ENCODE measurements at regions not wholly inside any gene's neighbourhood (a gene's known extent, or its start where the extent isn't known, plus 50 kb on each side); places are given as distances from the start of the nearest gene placed in this dataset.

- Mint-ChIP-seq H3K27me3 (ENCODE audit: unreplicated experiment) (no peaks in the 10 kb centered on the region), H3K9me3 (ENCODE audit: unreplicated experiment) (no peaks in the 10 kb centered on the region), H3K27ac (ENCODE audit: unreplicated experiment) (no peak overlapping the region), H3K4me1 (ENCODE audit: low read depth, unreplicated experiment) (no peaks in the 10 kb centered on the region), H3K36me3 (ENCODE audit: unreplicated experiment) (no peaks in the 10 kb centered on the region), H3K4me3 (ENCODE audit: unreplicated experiment) (no peak overlapping the region)
- no peak for DNase-seq
- TF ChIP-seq CTCF (IDR thresholded peaks at IDR 0.05; ENCODE audit: partially characterized antibody, unreplicated experiment) = no peak
Measured at GRCh38 chr20:6440443-6440799, 317.6 kb upstream of the FERMT1 start.

DNA sequence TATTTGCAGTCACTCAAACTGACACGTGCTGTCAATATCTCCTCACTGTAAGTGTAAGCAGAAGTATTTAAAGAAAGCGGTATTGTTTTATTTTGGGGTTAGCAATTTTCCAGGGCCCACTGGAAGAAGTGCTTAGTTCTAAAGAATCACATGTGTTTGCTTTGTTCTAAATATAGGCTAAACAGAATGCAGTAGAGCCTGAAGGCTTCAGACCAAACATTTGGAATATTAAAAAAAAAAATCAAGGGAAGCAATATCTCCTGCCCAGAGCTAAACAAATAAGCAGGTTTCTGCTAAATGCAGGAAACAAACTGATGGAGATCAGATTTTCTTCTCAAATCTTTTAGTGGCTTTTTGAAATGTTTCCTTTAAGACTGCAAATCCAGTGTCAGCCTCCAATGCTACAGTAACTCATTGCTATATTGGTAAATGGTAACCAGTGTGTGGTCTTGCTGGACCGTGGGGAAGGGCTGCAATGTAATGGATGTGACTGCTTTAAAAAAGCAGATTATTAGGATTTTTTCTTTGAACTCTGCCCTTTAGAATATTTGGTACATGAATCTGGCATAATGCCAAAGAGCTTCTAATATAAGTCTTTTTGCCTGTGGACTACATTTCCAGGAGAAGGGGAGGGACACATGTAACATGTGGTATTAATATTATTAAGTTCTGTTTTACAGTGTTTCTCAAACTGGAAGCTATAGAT lies 317.1 kb upstream of the FERMT1 start:
- no peaks in the 10 kb centered on the region for H3K4me1 Mint-ChIP-seq (ENCODE audit: low read depth, unreplicated experiment)
- no peak for TF ChIP-seq CTCF (IDR thresholded peaks at IDR 0.05; ENCODE audit: partially characterized antibody, unreplicated experiment)
- H3K27me3 Mint-ChIP-seq (ENCODE audit: unreplicated experiment) = no peaks in the 10 kb centered on the region
- H3K36me3 Mint-ChIP-seq (ENCODE audit: unreplicated experiment) = no peaks in the 10 kb centered on the region
- no peak overlapping the region for H3K27ac Mint-ChIP-seq (ENCODE audit: unreplicated experiment)
- H3K9me3 Mint-ChIP-seq (ENCODE audit: unreplicated experiment) = no peaks in the 10 kb centered on the region
- no peak overlapping the region for H3K4me3 Mint-ChIP-seq (ENCODE audit: unreplicated experiment)
- no peak for DNase-seq

DNA sequence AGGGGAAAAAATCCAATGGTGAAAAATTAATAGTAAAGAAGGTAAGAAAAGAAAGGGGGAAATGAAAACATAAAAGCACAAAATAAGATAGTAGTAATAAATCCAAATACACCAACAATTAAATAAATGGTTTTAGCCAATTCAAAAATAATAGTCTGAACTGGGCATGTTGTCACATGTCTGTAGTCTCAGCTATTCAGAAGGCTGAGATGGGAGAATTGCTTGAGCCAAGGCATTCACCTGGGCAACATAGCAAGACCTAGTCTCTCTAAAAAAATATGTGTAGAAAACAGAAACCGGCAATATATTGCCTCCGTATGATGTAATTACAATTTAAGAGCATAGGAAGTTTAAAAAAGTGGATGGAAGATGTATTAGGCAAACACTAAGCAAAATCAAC lies 311.3 kb upstream of the FERMT1 start:
- no peaks in the 10 kb centered on the region for H3K36me3 Mint-ChIP-seq (ENCODE audit: unreplicated experiment)
- TF ChIP-seq CTCF (IDR thresholded peaks at IDR 0.05; ENCODE audit: partially characterized antibody, unreplicated experiment) = no peak
- no peak overlapping the region for H3K27ac Mint-ChIP-seq (ENCODE audit: unreplicated experiment)
- peaks cover 1% of the 10 kb centered on the region for H3K27me3 Mint-ChIP-seq (ENCODE audit: unreplicated experiment)
- H3K9me3 Mint-ChIP-seq (ENCODE audit: unreplicated experiment) = no peaks in the 10 kb centered on the region
- H3K4me3 Mint-ChIP-seq (ENCODE audit: unreplicated experiment) = no peak overlapping the region
- no peak for DNase-seq
- no peaks in the 10 kb centered on the region for H3K4me1 Mint-ChIP-seq (ENCODE audit: low read depth, unreplicated experiment)

DNA sequence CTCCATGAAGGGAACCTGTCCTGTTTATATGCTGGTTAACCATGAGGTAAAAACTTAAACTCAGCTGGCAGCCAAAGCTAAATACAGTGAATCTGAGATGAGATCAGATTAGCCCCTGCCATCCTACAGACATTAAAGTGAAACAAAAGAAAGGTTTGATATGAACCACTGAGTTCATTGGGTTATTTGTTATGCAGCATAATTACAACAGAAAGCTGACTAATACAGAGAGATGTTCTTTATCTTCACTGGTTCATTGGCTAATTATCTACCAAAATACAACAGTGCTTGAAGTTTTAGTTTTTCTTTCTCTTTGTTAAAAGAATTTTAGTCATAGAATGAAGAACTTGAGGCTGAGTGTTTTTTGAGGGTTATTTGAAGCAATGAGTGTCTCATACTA lies 307.6 kb upstream of the FERMT1 start:
- no peak for TF ChIP-seq CTCF (IDR thresholded peaks at IDR 0.05; ENCODE audit: partially characterized antibody, unreplicated experiment)
- Mint-ChIP-seq H3K27me3 (ENCODE audit: unreplicated experiment) (peaks cover 1% of the 10 kb centered on the region), H3K36me3 (ENCODE audit: unreplicated experiment) (no peaks in the 10 kb centered on the region)

DNA sequence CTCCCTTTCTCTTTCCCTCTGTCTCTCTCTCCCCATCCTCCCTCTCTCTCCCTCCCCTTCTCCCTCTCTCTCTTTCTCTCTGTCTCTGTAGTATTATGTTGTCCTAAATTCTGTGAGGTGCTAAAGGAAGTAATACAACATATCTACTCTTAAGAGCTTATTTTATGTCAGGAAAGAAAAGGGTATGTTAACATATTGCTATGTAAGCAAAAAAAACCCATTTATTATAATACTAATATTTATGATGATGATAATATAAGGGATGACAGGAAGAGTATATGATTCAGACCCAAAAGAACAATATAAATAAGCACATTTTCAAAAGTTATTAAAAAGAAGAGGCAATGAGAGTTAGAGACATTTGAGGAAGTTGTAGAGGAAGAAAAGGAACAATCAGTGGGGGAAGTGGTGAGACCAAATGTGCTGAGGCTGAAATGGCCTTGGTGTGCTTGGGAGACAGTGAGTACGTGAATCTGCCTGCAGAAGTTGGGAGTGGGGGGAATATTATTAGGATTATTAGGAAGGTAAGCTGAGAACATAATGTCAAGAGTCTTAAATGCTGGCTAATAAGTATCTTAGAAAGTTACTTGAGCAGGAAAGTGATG lies 303.6 kb upstream of the FERMT1 start:
- H3K4me1 Mint-ChIP-seq (ENCODE audit: low read depth, unreplicated experiment) = no peaks in the 10 kb centered on the region
- DNase-seq = no peak
- TF ChIP-seq CTCF (IDR thresholded peaks at IDR 0.05; ENCODE audit: partially characterized antibody, unreplicated experiment) = no peak
- peaks cover 1% of the 10 kb centered on the region for H3K27me3 Mint-ChIP-seq (ENCODE audit: unreplicated experiment)
- H3K9me3 Mint-ChIP-seq (ENCODE audit: unreplicated experiment) = no peaks in the 10 kb centered on the region
- H3K36me3 Mint-ChIP-seq (ENCODE audit: unreplicated experiment) = no peaks in the 10 kb centered on the region
- H3K27ac Mint-ChIP-seq (ENCODE audit: unreplicated experiment) = no peak overlapping the region
- no peak overlapping the region for H3K4me3 Mint-ChIP-seq (ENCODE audit: unreplicated experiment)

More for the DNA sequence above, 307.6 kb upstream of the FERMT1 start:
- H3K4me1 Mint-ChIP-seq (ENCODE audit: low read depth, unreplicated experiment) = no peaks in the 10 kb centered on the region
- no peak overlapping the region for H3K4me3 Mint-ChIP-seq (ENCODE audit: unreplicated experiment)
- no peak overlapping the region for H3K27ac Mint-ChIP-seq (ENCODE audit: unreplicated experiment)
- DNase-seq = no peak
- no peaks in the 10 kb centered on the region for H3K9me3 Mint-ChIP-seq (ENCODE audit: unreplicated experiment)

All from glutamatergic neuron (in vitro differentiated cells).